Activated CD8-positive, alpha-beta T cell treated with anti-CD3 and anti-CD28 coated beads for 36 hours (primary cell): ENCODE measurements at regions not wholly inside any gene's neighbourhood (a gene's known extent, or its start where the extent isn't known, plus 50 kb on each side); places are given as distances from the start of the nearest gene placed in this dataset.

Experiments used
- ATAC-seq: fragments of 200-7000 bp; cut with Tn5 transposase; one replicate; pipeline ENCODE4 v1.10.0; 2021; ENCODE audit warnings: mild to moderate bottlenecking, moderate library complexity
- CTCF ChIA-PET: fragments of 350-600 bp; sonication (Branson Sonifier 250); formaldehyde crosslinking; loops from one replicate; lab custom pipeline; 2021; ENCODE audit warnings: antibody characterized with exemption; lab: Charles Lee
- POLR2A ChIA-PET: fragments of 350-600 bp; sonication (Branson Sonifier 250); formaldehyde crosslinking; loops from one replicate; lab custom pipeline; 2021; ENCODE audit warnings: antibody characterized with exemption; lab: Charles Lee
- DNase-seq: peaks from one replicate; pipeline ENCODE4 v3.0.0-alpha.2; 2020
- H3K27ac Mint-ChIP-seq: one replicate; pipeline ENCODE4 v1.8.0; 2021; ENCODE audit warnings: mild to moderate bottlenecking, mixed read lengths
- H3K27me3 Mint-ChIP-seq: one replicate; pipeline ENCODE4 v1.8.0; 2021; ENCODE audit warnings: mixed read lengths
- H3K36me3 Mint-ChIP-seq: one replicate; pipeline ENCODE4 v1.8.0; 2021; ENCODE audit warnings: low read depth, mixed read lengths
- H3K4me1 Mint-ChIP-seq: one replicate; pipeline ENCODE4 v1.8.0; 2021; ENCODE audit warnings: low read depth, mixed read lengths
- H3K4me3 Mint-ChIP-seq: one replicate; pipeline ENCODE4 v1.8.0; 2021; ENCODE audit warnings: mild to moderate bottlenecking, moderate library complexity, mixed read lengths
- H3K9me3 Mint-ChIP-seq: one replicate; pipeline ENCODE4 v1.8.0; 2021; ENCODE audit warnings: mixed read lengths
- intact Hi-C: fragments of 100-400 bp; cut with micrococcal nuclease; formaldehyde crosslinking; loops from one replicate; pipeline ENCODE4 v1.10.0; 2022
- TF ChIP-seq, protein P1 (sequence below): fragments of 200-600 bp; IDR thresholded peaks from one replicate; pipeline ENCODE4 v1.8.0; 2022; ENCODE audit warnings: antibody characterized with exemption, mild to moderate bottlenecking

DNA sequence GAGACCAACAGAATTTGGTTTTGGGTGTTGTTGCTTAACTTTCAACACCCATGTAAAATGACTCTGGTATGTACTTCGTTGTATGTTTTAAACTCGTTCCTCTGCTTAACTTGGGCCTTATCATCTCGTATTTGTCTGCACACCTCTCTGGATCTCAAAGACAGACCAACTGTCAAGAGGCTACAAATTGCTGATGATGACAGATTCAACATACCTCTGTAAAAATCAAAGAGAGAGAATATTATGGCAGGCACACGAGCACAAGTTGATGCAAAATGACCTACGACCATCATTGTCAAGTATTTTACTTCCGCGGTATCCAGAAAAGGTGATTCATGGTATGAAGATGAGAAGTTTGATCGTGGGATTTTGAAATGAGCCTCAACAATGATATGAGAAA is 132.1 kb upstream of the ARGLU1 start:
- TF ChIP-seq, protein P1, sequence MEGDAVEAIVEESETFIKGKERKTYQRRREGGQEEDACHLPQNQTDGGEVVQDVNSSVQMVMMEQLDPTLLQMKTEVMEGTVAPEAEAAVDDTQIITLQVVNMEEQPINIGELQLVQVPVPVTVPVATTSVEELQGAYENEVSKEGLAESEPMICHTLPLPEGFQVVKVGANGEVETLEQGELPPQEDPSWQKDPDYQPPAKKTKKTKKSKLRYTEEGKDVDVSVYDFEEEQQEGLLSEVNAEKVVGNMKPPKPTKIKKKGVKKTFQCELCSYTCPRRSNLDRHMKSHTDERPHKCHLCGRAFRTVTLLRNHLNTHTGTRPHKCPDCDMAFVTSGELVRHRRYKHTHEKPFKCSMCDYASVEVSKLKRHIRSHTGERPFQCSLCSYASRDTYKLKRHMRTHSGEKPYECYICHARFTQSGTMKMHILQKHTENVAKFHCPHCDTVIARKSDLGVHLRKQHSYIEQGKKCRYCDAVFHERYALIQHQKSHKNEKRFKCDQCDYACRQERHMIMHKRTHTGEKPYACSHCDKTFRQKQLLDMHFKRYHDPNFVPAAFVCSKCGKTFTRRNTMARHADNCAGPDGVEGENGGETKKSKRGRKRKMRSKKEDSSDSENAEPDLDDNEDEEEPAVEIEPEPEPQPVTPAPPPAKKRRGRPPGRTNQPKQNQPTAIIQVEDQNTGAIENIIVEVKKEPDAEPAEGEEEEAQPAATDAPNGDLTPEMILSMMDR = no peak
- Mint-ChIP-seq H3K27me3 (no peaks in the 10 kb centered on the region), H3K36me3 (no peaks in the 10 kb centered on the region), H3K4me1 (no peaks in the 10 kb centered on the region), H3K27ac (no peak overlapping the region), H3K9me3 (no peaks in the 10 kb centered on the region), H3K4me3 (no peak overlapping the region)
- no peak for ATAC-seq
- intact Hi-C loops = no loop called here
- no peak for DNase-seq
- CTCF ChIA-PET = no interaction called here
- POLR2A ChIA-PET = no interaction called here

DNA sequence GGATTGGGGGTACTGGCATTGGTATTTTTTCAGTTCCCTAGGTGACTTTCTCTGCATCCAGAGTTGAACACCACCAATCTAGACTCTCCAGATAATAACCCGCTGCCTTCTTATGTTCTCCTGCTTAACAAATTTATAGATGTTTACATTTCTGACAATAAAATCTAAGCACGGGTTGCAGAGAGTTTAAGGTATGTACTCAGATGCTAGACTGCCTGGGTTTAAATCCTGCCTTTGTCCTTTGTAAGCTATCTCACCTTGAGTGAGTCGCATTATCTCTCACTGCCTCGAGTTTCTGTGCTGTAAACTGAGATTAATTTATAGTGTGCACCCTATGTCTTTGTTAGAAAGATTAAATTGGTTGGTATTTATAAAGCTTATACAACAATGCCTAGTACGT is 131.4 kb upstream of the ARGLU1 start:
- TF ChIP-seq, protein P1 = no peak
- intact Hi-C loops = no loop called here
- ATAC-seq = no peak
- H3K4me3 Mint-ChIP-seq = no peak overlapping the region
- H3K27me3 Mint-ChIP-seq = no peaks in the 10 kb centered on the region
- H3K36me3 Mint-ChIP-seq = no peaks in the 10 kb centered on the region
- ChIA-PET POLR2A (no interaction called here), CTCF (no interaction called here)
- H3K4me1 Mint-ChIP-seq = no peaks in the 10 kb centered on the region
- DNase-seq = no peak
- no peaks in the 10 kb centered on the region for H3K9me3 Mint-ChIP-seq
- no peak overlapping the region for H3K27ac Mint-ChIP-seq

DNA sequence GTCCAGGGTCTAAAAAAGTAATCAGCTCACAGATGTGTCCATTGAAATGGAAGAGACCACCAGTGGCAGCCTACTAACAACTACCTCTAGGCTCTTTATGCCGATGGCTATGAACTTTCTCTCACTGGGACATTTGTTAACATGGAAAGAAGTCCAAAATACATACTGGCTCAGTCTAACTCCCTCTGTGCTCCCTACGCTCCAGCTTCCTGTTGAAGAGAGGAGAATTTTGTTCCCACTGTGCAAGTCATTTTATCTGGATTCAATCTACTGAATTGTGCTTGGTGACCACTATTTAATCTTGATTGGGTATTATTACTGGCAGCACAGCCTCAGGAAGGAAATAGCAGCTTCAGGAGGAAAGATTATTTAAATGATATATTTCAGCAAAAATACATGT is 128.8 kb upstream of the ARGLU1 start:
- Mint-ChIP-seq H3K4me1 (no peaks in the 10 kb centered on the region), H3K27ac (no peak overlapping the region), H3K27me3 (peaks cover 1% of the 10 kb centered on the region), H3K36me3 (no peaks in the 10 kb centered on the region), H3K9me3 (no peaks in the 10 kb centered on the region), H3K4me3 (no peak overlapping the region)
- DNase-seq = no peak
- ChIA-PET POLR2A (no interaction called here), CTCF (no interaction called here)
- TF ChIP-seq, protein P1 = no peak
- intact Hi-C loops = no loop called here
- no peak for ATAC-seq

DNA sequence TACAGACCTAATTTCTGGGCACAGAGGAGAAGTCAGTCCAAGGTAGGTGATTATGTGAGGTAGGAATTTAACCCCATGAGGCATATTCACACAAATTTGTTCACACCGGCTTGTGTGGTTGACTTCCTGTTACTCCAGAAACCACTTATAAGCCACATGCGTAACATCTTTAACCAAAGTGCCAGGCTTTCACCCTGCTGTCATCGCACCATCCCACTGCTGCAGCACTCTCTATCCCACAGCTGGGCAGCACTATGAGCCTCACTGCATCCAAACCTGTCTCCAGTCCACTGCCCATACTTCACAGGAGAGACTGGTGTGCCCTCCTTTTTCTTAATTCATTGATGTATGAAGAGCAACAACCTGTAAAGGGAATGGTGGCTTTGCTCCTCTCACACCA is 128.2 kb upstream of the ARGLU1 start:
- TF ChIP-seq, protein P1 = no peak

DNA sequence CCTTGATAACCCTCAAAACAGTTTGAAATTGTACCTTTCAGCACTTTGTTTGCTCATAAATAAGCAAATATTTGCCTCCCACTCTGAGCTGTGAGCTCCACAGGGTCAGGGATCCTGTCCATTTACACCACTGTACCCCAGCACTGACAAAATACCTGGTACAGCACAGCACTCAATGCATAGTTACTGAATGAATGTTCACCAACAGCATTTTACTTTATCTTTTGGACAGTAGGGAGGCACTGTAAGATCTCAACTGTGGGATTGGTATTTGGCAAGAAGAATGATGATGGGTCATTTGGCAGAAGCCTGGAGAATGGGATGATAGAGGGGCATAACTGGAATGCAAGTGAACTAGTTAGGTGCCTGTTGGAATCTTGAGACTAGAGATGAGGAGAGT is 127.2 kb upstream of the ARGLU1 start:
- POLR2A ChIA-PET = no interaction called here
- DNase-seq (no peak), ATAC-seq (no peak)
- H3K27me3 Mint-ChIP-seq = peaks cover 1% of the 10 kb centered on the region
- no peak overlapping the region for H3K4me3 Mint-ChIP-seq
- no peaks in the 10 kb centered on the region for H3K9me3 Mint-ChIP-seq
- TF ChIP-seq, protein P1 = no peak
- no peaks in the 10 kb centered on the region for H3K4me1 Mint-ChIP-seq
- CTCF ChIA-PET = no interaction called here
- no peaks in the 10 kb centered on the region for H3K36me3 Mint-ChIP-seq
- H3K27ac Mint-ChIP-seq = no peak overlapping the region
- intact Hi-C loops = no loop called here

More for the DNA sequence above, 128.2 kb upstream of the ARGLU1 start:
- Mint-ChIP-seq H3K36me3 (no peaks in the 10 kb centered on the region), H3K4me3 (no peak overlapping the region), H3K27me3 (peaks cover 1% of the 10 kb centered on the region), H3K9me3 (no peaks in the 10 kb centered on the region), H3K27ac (no peak overlapping the region), H3K4me1 (no peaks in the 10 kb centered on the region)
- intact Hi-C loops = no loop called here
- DNase-seq (no peak), ATAC-seq (no peak)
- CTCF ChIA-PET = no interaction called here
- POLR2A ChIA-PET = no interaction called here
